EL (cell line): ENCODE measurements at regions not wholly inside any gene's neighbourhood (a gene's known extent, or its start where the extent isn't known, plus 50 kb on each side); places are given as distances from the start of the nearest gene placed in this dataset.
"Not testable (repeated sequence)": the region's sequence is repeated elsewhere in the genome, so short reads cannot be mapped to it uniquely, and the experiment has no call there.

Experiments
- DNase-seq: peaks from one replicate; pipeline ENCODE4 v3.0.0-alpha.2; 2016

DNA sequence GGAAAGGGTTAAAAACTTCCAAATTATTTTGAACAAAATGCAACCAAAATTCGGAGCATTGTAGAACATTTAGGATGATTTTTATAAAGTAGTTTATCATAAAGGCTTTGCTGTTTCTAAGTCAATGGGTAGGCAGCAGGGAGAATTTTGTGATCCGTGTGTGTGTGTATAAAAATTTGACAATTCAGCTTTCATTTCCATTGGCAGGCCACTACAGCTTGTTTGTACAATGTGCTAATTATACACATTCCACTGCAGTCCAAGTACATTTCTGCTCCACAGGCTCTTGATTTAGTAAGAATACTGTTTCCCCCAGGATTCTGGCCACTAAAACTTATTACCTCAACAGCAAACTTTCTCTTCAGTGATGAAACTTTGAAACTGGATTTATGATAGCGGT is 71.8 kb upstream of the LTBP1 start:
- DNase-seq: no peak

DNA sequence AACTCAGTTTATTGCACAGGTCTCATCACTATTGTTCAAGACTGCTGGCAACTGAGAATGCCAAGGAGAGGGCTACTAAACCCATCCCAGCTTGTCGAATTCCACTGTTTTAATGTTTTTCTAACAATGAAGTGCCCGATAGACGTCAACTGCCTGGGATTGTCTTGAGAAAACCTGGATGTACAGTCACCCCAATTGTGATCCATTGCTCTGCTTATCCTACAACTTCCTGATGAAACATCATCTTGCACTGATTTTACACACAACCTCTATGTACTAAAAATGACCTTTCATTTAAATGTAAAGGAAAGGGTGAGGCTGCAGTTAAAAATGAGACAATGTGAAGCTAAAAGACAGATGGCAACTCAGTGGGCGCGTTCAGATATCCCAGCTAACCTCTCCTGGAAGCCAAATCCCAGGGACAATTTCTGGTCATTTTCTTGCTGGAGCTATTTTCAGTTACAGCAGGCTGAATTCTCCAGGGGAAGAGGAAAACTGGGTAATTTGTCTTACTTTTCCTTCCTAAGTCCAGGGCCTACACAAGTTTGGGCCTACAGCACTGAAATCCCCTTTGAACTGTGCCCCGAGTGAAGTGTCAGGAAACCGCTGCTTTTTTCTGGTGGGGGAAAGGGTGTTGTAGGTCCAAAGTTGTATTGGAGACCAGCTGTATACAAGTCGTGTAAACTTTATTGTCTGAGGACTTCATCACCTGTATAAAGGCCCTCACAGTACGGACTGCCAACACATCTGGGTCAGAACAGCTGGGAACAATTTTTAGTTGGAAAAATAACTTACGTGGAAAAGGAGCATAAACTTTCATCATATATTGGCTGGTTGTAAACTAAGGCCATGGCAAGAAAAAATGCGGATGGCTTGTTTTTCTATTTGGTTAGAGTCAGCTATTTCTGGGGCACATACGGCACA is 68.9 kb upstream of the LTBP1 start:
- no peak for DNase-seq

DNA sequence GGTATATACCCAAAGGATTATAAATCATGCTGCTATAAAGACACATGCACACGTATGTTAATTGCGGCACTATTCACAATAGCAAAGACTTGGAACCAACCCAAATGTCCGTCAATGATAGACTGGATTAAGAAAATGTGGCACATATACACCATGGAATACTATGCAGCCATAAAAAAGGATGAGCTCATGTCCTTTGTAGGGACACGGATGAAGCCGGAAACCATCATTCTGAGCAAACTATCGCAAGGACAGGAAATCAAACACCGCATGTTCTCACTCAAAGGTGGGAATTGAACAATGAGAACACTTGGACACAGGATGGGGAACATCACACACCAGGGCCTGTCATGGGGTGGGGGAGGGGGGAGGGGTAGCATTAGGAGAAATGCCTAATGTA is 66.8 kb upstream of the LTBP1 start:
- not testable (repeated sequence) for DNase-seq

DNA sequence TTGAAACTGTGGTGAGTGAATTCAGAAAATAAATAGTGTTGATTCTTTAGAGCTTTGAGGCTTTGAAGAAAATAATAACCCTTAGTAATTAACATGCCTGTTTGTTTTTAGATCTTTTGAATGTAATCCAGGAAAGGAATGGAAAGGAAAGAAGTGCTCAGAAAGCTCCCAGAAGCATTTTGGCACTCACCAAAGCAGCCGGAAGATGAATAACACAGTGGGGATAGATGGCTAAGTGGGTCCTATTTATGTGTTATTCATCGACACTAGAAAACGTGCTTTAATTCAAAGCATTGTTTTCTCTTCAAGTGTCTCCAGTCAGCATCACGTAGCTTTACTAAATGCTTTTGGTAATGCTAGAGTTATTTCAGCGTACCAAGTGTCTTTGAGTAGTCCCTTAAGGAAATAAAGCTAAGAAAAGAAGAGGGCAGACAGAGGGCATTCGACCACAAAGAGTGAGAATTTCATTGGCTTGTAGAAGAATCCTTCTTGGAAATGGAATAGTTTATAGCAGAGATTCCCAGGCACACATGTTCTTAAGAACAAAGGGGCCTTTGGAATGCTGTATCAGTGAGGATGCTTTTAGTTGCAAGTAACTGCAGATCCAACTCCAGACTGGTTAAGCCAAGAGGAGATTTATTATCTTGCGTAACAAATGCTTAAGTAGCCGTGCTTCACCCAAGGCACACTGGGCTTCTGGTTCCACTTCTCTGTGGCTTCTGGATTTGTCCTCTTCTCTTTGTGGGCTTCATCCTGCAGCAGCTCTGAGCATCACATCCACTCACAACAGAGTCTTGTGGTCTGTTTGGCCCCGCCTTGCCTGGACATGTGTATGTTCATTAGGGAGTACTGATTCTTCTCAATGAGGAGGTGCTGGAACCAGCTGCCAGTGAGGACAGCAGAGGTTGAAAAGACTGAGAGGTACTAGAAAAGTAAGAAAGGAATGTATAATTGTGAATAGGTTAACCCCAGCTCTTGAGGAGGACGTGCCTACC is 63.6 kb upstream of the LTBP1 start:
- DNase-seq: peak; percentile 22

DNA sequence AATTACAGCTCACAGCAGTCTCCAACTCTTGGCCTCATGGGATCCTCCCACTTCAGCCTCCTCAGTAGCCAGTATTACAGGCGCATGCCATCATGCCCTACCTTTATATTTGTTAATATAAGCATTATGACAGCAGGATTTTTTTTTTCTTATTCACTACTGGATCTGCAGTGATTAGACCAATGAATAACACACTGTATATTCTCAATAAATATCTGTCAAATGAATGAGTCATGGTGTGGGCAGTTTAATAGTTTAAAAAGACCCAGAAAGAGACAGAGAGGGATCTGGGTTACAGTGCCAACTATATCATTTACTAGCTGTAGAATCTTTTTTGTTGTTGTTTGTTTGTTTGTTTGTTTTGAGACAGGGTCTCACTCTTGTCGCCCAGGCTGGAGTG is 62.4 kb upstream of the LTBP1 start:
- peak; percentile 40 for DNase-seq

DNA sequence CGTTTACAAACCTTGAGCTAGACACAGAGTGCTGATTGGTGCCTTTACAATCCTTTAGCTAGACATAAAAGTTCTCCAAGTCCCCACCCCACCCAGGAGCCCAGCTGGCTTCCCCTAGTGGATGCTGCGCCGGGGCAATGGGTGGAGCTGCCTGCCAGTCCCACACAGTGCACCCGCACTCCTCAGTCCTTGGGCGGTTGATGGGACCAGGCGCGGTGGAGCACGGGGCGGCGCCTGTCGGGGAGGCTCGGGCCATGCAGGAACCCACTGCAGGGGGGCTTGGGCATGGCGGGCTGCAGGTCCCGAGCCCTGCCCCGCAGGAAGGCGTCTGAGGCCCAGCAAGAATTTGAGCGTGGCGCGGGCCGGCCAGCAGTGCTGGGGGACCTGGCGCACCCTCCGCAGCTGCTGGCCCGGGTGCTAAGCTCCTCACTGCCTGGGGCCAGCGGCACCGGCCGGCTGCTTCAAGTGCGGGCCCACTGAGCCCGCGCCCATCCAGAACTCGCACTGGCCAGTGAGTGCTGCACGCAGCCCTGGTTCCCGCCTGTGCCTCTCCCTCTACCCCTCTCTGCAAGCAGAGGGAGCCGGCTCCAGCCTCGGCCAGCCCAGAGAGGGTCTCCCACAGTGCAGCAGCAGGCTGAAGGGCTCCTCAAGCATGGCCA is 60.2 kb upstream of the LTBP1 start:
- DNase-seq: not testable (repeated sequence)

DNA sequence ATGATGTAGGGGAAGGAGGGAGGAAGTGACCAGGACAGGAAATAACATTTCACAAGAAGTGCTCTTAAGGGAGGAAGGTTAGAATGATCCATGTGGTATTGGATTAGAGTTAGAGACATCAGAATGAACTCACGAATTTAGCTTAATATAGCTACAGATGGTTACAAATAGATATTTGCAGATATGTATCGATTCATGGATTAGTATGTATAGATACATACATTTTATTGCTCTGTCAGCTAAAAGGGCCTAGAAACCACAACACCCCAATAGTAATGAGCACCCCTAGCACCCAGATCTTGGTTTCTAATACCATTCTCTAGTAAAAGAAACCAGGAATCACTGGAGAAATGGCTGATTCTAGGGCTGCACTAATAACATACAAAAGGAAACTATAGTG is 59.6 kb upstream of the LTBP1 start:
- no peak for DNase-seq

DNA sequence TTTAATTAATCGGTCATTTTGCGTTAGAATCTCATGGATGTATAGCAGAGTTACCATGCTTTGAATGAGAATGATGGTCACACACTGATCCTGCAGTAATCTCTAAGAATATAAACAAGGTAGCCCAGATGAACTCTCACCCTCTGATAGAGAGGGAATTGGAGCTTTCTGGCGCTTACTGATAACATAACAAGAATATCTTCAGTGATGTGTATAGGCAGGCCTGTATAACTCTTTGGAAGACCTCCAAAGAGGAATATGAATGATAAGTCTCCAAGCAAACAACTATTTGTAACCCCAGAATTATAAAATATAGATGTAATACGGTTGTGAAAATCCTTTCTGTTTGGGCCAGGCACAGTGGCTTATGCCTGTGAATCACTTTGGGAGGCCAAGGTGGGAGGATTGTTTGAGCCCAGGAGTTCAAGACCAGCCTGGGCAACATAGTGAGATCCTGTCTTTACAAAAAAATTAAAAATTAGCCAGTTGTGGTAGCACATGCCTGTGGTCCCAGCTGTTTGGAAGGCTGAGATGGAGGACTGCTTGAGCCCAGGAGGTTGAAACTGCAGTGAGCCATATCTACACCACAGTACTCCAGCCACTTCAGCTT is 52.5 kb upstream of the LTBP1 start:
- no peak for DNase-seq

DNA sequence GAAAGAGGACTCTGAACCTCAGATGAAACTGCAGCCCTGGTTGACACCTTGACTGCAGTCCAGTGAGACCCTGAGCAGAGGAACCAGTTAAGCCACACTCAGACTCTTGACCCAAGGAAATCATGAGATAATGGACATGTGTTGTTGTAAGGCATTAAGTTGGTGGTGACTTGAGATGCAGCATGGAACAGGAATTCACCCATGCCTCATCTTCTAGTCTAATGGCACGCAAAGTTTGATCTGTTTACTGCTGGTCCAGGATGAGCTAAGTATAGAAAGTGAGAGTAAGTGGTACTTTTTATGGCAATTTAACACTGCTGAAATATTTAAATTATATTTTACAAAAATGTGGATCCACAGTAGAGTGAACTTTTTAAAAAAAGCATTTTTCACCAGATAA is 51.3 kb upstream of the LTBP1 start:
- no peak for DNase-seq
